GM18508 (cell line): ENCODE measurements at regions not wholly inside any gene's neighbourhood (a gene's known extent, or its start where the extent isn't known, plus 50 kb on each side); places are given as distances from the start of the nearest gene placed in this dataset.
"Not testable (repeated sequence)": the region's sequence is repeated elsewhere in the genome, so short reads cannot be mapped to it uniquely, and the experiment has no call there.

ENCODE experiments used
- ATAC-seq: cut with Tn5 transposase; IDR thresholded peaks from one replicate; pipeline ENCODE4 v1.9.1; 2021; ENCODE audit warnings: moderate number of reproducible peaks; ENCODE audit not compliant: insufficient read depth, unreplicated experiment

GRCh38 chr16:29355339-29356059 is 51.0 kb downstream of the NPIPB11 start:
- not testable (repeated sequence) for ATAC-seq

DNA sequence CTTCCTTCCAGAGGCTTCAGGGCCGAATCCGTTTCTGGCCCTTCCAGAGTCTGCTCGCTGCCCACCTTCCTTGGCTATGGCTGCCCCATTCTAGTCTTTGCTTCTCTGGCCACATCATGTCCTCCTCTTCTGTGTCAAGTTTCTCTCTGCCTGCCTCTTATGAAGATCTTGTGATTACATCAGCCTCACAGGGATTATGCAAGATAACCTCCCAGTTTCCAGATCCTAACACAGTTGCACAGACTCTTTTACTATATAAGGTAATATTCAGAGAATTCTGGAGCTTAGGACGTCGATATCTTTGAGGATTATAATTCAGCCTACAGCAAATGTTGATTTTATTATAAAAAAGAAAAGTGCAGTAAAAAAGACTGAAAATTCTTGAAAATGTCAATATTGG is 52.1 kb downstream of the NPIPB11 start:
- not testable (repeated sequence) for ATAC-seq

GRCh38 chr16:29352617-29352999 is 53.9 kb downstream of the NPIPB11 start:
- ATAC-seq = not testable (repeated sequence)

DNA sequence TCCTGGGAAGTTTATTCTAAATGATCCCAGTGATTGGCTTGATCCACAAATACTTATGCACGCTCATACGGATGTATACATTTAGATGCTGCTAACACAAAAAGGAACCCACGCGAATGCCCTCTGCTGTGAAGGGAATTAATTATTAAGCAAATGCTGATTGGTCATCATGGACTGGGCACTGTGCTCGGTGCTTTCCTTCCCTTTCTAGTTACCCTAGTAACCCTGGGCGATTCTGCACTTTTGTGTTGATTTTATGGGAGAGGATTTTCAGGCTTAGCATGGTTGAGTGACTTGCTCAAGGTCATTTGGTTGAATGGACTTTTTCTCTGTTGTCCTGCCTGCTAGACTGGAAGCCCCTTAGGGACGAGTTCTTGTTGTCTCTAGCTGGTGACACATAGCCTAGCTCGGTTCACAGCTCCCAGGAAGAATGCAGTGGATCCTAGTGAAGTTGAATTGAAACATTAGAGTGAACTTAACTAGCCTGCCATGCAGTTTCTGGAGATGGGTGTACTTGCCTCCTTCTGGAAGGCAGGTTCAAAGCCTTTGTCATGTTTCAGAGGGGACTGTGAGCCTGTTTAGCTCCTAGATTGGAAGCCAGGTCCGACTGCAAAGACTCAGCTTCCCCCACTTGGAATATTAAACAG is 54.4 kb downstream of the NPIPB11 start:
- not testable (repeated sequence) for ATAC-seq

GRCh38 chr16:29351271-29351969 is 55.1 kb downstream of the NPIPB11 start:
- not testable (repeated sequence) for ATAC-seq

DNA sequence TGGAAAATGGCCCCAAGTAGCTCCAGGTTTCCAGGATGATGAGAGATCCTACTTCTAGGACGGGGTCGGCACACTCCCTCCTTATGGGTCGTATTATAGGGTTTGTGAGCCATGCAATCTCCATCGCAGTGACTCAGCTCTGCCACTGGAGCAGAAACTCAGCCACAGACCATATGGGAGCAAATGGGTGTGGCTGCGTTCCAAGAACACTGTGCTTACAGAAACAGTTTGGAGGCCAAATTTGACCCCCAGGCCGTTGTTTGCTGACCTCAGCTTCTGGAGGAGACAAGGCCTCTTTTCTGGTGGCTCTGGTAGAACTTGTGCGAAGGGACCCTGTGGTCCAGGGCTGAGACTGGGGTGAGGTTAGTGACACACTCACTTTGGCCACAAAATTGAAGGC is 56.5 kb downstream of the NPIPB11 start:
- not testable (repeated sequence) for ATAC-seq

DNA sequence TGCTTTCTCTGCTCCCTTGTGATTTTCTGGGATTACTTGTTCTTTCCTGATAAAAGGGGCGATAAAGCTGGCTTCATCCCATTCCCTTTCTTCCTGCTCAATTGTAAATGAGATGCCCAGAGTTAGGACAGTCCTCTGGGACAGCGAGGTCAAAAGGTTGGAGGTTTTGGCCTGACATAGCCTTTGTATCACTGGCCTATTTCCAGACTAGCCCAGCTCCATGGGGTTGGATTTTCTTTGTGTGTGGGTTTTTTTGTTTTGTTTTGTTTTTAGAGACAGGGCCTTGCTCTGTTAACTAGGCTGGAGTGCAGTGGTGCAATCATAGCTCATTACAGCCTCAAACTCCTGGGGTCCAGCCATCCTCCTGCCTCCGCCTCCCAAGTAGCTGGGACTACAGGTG is 57.8 kb downstream of the NPIPB11 start:
- not testable (repeated sequence) for ATAC-seq

DNA sequence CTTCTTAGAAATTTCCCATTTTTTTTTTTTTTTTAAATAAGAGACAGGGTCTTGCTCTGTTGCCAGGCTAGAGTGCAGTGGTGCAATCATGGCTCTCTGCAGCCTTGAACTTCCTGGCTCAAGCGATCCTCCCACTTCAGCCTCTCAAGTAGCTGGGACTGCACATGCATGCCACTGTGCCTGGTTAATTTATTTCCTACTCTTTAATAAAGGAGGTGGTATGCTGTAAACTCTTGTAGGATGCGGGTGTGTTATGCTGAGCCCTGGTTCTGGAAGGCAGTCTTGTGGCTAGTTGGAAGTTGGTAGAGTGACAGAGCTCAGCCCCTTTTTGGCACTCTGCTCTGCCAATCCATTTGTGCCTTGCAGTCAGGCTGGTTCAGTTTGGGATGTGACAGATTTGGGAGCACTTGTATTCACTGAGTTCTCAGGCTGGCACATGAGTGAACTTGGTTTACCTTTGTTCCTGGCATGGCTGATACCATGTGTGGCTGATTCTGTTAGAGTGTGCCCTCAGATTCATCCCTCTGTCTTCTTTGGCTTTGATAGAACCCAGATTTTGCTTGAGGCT is 58.3 kb downstream of the NPIPB11 start:
- not testable (repeated sequence) for ATAC-seq

GRCh38 chr16:29346796-29347580 is 59.5 kb downstream of the NPIPB11 start:
- ATAC-seq = not testable (repeated sequence)

DNA sequence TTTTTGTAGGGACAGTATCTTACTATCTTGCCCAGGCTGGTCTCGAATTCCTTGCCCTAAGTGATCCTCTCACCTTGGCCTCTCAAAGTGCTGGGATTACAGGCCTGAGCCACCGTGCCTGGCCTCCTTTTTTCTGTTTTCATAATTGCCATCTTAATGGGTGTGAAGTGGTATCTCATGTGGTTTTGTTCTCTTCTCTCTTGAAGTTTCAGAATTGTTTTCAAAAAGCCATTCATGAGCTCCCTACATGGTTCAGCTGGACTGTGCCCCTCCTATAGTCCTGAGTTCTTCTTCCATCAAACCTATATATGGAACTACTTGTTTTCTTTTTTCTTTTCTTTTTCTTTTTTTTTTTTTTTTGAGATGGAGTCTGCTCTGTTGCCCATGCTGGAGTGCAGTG is 60.3 kb downstream of the NPIPB11 start:
- not testable (repeated sequence) for ATAC-seq

- not testable (repeated sequence) for ATAC-seq
Observed at GRCh38 chr16:29342937-29343336, 63.6 kb downstream of the NPIPB11 start.

DNA sequence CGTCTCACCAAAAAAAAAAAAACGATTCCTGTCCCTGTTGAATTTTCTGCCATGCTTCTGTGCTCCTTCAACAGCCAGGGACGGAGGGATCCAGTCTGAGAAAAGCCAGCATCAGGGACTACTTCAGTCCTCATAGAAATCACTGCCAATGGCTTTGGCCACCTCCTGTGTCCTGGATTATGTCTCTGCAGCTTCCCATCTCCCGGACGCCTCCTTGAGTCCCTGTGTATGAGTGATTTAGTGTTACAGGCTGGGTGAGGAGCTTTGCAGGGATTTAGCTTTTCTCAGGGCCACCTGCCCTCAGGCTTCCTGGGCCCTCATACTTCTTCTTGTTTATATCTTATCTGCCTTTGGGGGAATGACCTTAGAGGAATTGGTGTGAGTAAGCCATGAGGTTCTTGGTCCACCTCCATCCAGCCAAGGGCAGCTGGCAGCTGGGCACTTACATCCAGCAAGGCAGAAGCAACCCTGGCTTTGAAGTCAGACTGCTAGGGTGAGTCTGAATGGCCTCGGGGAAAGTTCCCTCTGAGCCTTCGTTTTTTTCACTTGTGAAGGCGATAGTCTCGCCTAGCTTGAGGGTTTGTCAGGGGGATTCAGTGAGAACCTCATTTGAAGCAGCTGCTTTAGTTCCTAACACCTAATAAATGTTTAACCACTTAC is 65.6 kb downstream of the NPIPB11 start:
- not testable (repeated sequence) for ATAC-seq

DNA sequence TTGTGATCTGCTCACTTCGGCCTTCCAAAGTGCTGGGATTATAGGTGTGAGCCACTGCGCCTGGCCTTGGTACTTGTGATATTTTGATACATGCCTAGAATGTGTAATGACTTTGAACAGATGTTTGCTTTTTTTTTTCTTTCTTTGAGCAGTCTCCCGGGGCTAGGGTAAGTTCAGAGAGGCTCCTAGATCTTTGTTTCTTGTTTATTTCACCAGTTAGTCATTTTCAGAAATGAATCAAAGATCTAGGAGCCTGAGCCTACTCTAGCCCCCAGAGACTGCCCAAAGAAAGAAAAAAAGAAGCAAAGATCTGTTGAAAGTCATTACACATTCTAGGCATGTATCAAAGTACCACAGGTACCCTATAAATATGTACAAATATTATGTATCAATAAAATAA is 66.3 kb downstream of the NPIPB11 start:
- ATAC-seq = not testable (repeated sequence)

DNA sequence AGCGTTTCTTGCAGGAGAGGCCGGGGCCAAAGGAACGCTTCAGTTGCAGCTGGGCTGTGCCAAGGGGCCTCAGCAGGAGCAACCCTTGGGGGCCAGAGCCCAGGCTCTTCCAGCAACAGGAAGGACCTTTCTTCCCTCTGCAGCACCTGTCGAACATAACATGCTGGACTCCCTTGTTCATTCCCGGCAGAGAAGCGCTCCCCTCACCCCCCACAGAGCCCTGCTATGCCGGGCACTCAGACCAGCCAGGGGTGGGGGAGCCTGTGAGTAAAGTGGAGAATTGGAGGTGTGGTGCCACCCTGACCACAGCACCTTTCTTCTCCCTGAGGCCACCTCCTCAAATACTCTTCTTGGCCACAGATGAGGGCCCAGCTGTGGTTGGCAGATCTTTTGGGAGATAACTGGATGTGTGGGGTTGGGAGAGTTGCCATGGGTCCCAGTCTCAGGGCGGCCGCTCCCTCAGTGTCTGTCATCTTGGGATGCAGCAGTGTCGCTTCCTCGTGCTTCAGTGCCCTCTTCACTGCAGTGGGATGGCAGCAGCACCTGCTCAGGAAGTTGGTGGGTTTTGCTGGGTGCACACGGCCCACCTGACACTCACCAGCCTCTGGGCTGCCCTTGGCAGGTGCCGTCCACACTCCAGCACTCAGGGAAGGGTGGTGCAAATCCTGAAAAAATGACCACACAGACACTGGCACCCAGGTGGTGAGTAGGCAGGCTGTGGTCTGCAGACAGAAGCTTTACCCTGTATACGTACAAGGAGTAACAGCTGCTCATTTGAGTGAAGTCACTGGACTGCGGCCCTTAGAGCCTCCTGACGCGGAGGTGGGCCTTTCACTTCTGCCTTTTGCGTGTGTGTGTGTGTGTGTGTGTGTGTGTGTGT is 67.5 kb downstream of the NPIPB11 start:
- peak; percentile 64 for ATAC-seq

DNA sequence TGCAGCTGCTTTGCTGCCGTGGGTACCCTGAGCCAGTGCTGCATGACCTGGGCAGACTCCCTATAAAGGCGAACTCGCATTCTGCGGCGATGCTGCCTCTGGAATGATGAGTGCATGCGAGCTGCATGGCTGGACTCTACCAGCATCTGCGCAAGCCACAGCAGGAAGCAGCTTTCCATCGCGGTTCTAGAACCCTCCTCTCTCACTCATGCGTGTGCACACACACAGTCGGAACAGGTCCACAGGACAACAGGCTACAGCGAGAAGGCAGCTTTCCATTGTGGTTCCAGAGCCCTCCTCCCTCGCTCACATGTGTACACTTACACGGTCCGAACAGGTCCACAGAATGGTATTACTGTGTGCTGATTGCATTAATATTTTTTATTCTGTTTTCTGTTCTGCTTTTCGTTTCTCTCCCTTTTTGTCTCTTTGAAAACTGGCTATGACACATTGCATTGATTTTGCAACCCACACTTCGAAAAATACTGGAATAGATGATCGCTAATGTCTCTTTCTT is 69.1 kb downstream of the NPIPB11 start:
- not testable (repeated sequence) for ATAC-seq

DNA sequence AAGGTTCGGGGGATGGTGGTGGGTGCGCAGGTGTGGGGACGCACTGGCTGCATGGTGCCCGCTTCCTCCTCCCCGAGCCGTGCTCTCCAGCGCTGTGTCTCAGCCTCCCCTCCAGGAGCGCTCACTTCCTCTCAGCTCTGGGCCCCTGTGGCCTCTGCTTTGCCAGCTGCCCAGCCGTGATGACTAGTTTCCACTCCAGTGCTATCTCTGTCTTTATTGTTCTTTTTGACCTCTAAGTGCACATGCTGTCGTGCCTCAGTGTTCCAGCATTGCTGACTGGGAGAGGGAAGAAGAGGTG is 71.0 kb downstream of the NPIPB11 start:
- ATAC-seq = not testable (repeated sequence)

DNA sequence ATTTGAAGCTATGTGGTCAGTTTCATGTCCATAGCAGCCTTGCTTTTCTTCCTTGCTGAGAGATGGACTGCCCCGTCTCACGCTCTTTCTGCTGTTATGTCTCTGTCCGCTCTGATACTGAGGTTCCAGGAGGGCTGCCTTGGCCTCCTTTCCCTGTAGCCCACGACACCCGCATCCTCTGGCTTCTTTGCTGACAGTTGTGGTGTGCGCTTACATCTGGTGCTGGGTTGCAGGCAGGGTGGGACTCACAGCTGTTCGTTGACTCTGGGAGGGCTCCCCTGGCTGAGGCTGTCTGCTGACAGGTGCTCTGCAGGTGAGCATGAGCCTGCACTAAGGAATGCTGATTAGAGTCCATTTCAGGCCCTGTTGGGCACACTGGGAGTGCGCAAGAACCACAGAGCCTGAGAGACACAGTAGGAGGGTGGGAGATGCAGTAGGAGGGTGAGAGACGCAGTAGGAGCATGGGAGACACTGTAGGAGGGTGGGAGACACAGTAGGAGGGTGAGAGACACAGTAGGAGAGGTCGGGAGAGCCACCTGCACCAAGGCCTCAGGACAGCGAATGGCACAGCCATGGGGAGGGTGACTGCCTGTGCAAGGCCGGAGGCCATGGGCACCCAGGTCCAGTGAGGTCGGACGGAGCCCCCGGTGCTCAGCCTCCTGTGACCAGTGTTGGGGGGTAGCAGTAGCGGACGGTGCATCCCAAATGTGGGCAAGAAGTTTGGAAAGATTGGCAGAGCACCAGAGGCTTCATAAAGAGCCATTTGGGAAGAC is 71.5 kb downstream of the NPIPB11 start:
- not testable (repeated sequence) for ATAC-seq
